ENCODE measurements at regions not wholly inside any gene's neighbourhood (a gene's known extent, or its start where the extent isn't known, plus 50 kb on each side); places are given as distances from the start of the nearest gene placed in this dataset.

- TF ChIP-seq CEBPB (IDR thresholded peaks at IDR 0.05) (no peak), FOXM1 (IDR thresholded peaks at IDR 0.05; ENCODE audit: borderline replicate concordance, low read depth) (no peak), TAF1 (IDR thresholded peaks at IDR 0.05; ENCODE audit: low read depth) (no peak)
Observed at GRCh38 chr13:75132701-75133695, 349.0 kb downstream of the TBC1D4 start.

Measured in Ishikawa (cell line).